IPS DF 19.7 (cell line): ENCODE measurements at regions not wholly inside any gene's neighbourhood (a gene's known extent, or its start where the extent isn't known, plus 50 kb on each side); places are given as distances from the start of the nearest gene placed in this dataset.
"Not testable (repeated sequence)": the region's sequence is repeated elsewhere in the genome, so short reads cannot be mapped to it uniquely, and the experiment has no call there.

Experiments used
- DNase-seq: peaks from one replicate; pipeline ENCODE4 v3.0.0-alpha.2; 2013; ENCODE audit warnings: low read depth, low spot score

DNA sequence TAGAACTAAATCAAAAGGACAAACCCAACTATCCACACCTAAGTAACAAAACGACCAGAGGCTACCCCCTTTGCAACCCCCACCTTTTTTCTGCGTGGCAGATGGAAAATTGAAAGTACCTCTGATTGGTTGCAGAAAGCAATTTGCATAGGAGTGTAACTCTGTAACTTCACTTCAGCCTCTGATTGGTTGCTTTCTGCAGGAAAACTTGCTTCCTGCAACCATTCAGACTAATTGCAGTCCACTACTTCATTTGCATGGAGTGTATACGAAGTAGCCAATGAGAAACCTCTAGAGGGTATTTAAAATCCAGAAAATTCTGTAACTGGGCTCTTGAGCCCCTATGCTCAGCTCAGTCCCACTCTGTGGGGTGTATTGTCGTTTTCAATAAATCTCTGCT lies 129.1 kb upstream of the OLIG3 start:
- DNase-seq, result no peak

GRCh38 chr6:137625100-137625661 lies 131.0 kb upstream of the OLIG3 start:
- no peak for DNase-seq

- no peak for DNase-seq
These were observed 131.6 kb upstream of the OLIG3 start for GRCh38 chr6:137625808-137626207.

DNA sequence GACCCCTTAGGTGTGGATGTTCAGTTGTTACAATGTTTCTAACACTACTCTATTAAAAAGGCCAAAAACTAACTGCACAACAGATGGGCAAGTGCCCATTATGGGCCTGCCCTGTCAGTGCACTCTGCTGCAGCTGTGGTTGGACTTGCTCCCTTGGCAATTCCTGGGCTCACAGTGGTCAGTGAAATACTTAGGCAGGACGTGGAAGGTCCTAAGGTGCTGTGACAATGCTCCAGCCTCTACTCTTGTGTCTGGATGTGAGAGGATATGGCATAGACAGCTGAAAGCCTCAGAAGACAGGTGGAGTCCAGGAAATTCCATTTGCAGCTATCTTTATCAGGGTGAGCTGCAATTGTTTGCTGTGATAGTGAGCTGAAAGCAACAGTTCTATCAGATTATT lies 136.5 kb upstream of the OLIG3 start:
- DNase-seq, result no peak

DNA sequence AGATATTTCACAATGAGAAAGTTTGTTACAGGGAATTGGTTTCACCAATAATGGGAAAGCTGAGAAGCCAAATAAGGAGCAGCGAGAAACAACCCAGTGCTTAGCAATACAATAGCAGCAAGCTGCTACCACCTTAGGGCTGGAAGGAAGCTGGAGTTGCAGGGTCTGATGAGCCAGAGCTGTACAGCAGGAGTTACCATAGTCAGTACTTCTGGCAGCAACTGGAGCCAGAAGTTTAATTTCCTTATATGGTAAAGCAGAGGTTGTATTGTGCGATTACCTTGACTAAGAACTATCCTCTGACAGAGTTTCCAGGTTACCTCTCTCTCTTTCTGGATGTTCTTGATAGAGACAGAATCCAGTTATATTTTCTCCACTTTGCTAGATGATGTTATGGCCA lies 137.1 kb upstream of the OLIG3 start:
- peak; percentile 5 for DNase-seq

- not testable (repeated sequence) for DNase-seq
These were observed 140.0 kb upstream of the OLIG3 start for GRCh38 chr6:137634177-137634576.

GRCh38 chr6:137637121-137637520 lies 142.9 kb upstream of the OLIG3 start:
- DNase-seq, result no peak

DNA sequence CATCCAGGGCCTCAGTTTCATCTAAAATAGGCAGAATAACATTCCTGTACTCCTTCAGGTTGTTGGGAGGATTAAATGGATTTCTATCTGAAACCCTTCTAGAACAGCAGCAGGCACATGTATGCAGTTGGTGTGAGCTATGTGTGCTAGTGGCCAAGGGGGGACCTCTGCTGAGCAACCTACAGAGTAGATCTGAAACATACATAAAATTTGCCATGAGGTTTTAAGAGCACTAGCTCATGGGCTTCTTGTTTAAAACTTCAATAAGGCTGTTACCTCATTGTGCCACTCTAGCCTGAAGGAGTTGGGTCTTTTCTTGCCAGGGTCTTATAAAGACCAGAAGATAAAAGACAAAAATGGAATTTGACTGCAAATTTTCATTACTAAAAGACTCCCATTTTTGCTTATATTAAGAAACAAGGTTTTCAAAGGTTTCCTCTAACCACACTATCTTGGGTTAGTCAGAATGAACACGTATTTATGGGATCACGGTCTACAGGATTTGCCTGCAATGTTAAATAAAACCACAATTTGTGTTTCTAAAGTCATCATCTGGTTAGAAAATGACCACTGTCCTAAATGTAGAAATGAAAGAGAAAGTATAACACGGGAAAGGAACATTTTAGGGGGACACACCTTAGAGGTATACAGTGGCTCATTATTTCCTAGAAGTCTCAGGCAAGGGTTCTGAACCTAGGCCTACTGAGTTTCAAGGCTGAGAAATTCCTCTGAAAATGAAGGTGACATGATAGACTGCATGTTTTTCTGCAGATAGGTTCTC lies 144.9 kb upstream of the OLIG3 start:
- no peak for DNase-seq

GRCh38 chr6:137640086-137640485 lies 145.9 kb upstream of the OLIG3 start:
- DNase-seq, result no peak

GRCh38 chr6:137641474-137642077 lies 147.4 kb upstream of the OLIG3 start:
- DNase-seq, result peak; percentile 30

DNA sequence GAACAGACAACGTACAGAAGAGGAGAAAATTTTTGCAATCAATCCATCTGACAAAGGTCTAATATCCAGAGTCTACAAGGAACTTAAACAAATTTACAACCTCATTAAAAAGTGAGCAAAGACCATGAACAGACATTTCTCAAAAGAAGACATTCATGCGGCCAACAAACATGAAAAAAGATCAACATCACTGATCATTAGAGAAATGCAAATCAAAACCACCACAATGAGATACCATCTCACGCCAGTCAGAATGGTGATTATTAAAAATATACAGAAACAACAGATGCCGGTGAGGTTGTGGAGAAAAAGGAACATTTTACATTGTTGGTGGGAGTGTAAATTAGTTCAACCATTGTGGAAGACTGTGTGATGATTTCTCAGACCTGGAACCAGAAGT lies 149.0 kb upstream of the OLIG3 start:
- not testable (repeated sequence) for DNase-seq

- not testable (repeated sequence) for DNase-seq
These were observed 149.4 kb upstream of the OLIG3 start for GRCh38 chr6:137643644-137644043.

- DNase-seq, result no peak
These were observed 151.7 kb upstream of the OLIG3 start for GRCh38 chr6:137645850-137646249.

DNA sequence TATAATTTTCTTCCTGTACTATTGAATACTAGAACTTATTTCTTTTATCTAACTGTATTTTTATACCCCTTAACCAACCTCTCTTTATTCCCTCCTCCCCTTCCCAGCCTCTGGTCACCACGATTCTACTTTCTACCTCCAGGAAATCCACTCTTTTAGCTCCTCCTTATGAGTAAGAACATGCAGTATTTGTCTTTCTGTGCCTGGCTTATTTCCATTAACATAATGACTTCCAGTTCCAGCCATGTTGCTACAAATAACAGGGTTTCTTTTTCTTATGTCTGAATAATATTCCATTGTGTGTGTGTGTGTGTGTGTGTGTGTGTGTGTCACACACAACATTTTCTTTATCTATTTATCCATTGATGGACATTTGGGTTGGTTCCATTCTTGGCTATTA lies 152.3 kb upstream of the OLIG3 start:
- no peak for DNase-seq

DNA sequence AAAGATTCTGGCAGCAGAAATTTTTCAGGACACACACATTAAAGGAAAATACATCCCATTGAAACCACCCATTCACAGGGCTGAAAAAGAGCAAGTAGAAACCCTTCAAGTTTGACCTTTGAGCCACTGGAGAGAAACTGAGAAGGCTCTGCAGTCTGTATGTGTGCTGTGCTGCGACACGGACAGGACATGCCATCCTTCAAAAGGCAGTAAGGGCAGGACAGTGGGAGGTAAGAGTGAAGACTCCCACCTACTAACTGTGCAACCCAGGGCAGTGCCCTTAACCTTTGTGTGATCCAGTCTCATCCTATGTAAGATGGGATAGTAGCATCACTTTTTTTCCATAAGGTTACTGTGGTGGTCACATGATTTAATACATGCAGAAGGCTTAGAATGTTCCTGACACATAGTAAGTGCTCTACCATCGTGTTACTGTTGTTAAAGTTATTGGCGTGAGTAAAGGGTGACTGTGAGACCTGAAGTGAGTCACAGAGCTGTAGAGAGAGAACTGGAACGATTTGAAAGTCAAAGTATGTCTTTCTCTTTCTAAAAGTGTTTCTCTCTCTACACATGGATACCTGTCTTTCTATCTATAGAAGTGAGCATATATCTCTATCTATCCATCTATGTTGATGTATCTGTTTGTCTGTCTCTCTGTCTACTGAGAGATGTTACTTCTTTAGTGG lies 153.7 kb upstream of the OLIG3 start:
- DNase-seq, result no peak

GRCh38 chr6:137650720-137651119 lies 156.5 kb upstream of the OLIG3 start:
- DNase-seq, result no peak

DNA sequence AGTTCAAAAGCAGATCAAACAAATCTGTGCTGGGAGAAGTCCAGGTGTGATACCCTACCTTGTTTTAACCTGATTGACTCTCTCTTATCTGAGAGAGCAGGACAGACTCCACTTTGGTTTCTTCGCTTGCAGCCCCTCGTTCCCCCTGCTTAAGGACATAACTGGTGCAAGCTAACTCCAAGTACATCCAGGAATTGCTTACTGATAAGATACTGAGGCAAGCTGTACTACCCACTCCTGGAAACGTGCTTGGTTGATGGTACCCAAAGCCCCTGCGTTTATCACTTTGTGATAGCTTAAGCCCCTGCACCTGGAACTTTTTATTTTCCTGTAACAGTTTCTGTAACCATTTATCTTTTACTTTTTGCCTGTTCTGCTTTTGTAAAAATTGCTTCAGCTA lies 157.0 kb upstream of the OLIG3 start:
- no peak for DNase-seq

GRCh38 chr6:137651591-137652335 lies 157.6 kb upstream of the OLIG3 start:
- DNase-seq, result no peak

DNA sequence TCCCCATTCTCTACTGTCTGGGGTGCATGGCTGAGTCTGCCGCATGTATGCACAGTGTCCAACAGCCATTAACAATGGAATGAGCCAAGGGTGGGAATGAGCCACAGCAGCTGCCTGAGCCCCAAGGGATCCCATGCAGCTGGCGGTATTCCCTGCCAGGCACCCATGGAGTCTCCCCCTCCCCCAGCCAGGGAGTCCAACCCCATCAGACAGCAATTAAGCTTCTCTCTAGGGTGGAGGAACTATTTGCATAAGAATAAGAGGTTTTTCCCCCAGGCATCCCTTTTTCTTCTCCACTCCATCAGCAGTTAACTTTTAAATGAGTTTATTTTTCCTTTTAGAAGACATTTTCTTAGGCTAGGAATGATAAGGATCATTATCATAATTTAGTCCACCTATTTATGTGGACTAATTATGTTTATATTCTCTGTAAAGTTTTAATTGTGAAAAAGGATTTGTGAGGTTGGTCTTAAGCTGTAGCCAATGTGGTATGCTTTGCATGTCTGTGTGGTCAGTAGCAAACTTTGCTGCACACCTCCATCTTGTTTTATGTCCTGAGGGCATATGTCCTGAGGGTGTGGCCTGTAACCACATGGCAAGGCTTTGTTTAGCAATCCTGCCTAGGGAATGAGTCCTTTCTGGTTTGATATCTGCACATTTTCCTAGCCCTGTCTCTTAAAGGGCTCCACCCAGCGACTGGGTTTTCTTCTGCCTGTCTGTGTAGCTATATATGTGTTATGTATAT lies 158.9 kb upstream of the OLIG3 start:
- no peak for DNase-seq

DNA sequence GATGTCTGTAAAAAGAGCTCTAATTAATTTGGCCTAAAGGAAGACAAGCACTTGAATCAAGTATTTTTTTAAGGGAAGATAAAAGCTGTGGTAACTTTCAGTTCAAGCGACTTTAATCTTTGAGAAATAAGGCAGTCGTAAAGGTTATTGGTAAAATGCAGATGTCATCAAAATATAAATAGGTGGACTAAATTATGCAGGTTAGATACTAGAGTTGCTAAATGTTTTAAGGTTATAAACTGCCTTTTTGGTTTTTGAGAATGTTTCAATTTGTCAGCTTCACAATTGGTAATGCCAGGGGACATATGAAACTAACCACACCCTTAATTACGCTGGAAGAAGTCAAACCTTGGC lies 159.5 kb upstream of the OLIG3 start:
- DNase-seq, result no peak

- DNase-seq, result no peak
These were observed 160.3 kb upstream of the OLIG3 start for GRCh38 chr6:137654365-137654981.
